DOHH2 (cell line): ENCODE measurements at regions not wholly inside any gene's neighbourhood (a gene's known extent, or its start where the extent isn't known, plus 50 kb on each side); places are given as distances from the start of the nearest gene placed in this dataset.

Experiments
- H3F3A ChIP-seq: fragments of 200-600 bp; sonication (generic), shearing (Covaris generic); 2 replicates; pipeline ENCODE4 v1.6.0; 2016; ENCODE audit warnings: antibody characterized with exemption, mild to moderate bottlenecking; ENCODE audit not compliant: control insufficient read depth, insufficient read depth
- H3K27ac ChIP-seq: fragments of 200-600 bp; sonication (generic); 2 replicates; pipeline ENCODE4 v1.5.1; 2014; ENCODE audit warnings: low read depth, mild to moderate bottlenecking, low read length, moderate library complexity
- H3K27me3 ChIP-seq: fragments of 200-600 bp; sonication (generic); 2 replicates; pipeline ENCODE4 v1.6.1; 2014; ENCODE audit warnings: mild to moderate bottlenecking, low read length, mixed read lengths; ENCODE audit not compliant: control insufficient read depth
- H3K36me3 ChIP-seq: fragments of 200-600 bp; sonication (generic); 2 replicates; pipeline ENCODE4 v1.6.1; 2014; ENCODE audit warnings: mild to moderate bottlenecking, low read length, moderate library complexity, mixed read lengths; ENCODE audit not compliant: control insufficient read depth
- H3K4me1 ChIP-seq: fragments of 200-600 bp; sonication (generic); 2 replicates; pipeline ENCODE4 v1.6.1; 2014; ENCODE audit warnings: mild to moderate bottlenecking, low read length, mixed read lengths; ENCODE audit not compliant: control insufficient read depth
- H3K4me2 ChIP-seq: fragments of 200-600 bp; sonication (generic); 2 replicates; pipeline ENCODE4 v1.6.0; 2014; ENCODE audit warnings: mild to moderate bottlenecking, low read length, moderate library complexity
- H3K4me3 ChIP-seq: fragments of 200-600 bp; sonication (generic); 2 replicates; pipeline ENCODE4 v1.5.1; 2014; ENCODE audit warnings: mild to moderate bottlenecking, low read length, mixed read lengths
- H3K79me2 ChIP-seq: fragments of 200-600 bp; sonication (generic); 2 replicates; pipeline ENCODE4 v1.6.1; 2014; ENCODE audit warnings: mild to moderate bottlenecking, low read length, mixed read lengths; ENCODE audit not compliant: control insufficient read depth
- H3K9me2 ChIP-seq: fragments of 200-600 bp; sonication (generic); replicated peaks from 2 replicates; pipeline ENCODE4 v1.6.1; 2014; ENCODE audit warnings: mild to moderate bottlenecking, low read length, mixed read lengths; ENCODE audit not compliant: control insufficient read depth
- H3K9me3 ChIP-seq: fragments of 200-600 bp; sonication (generic); 2 replicates; pipeline ENCODE4 v1.6.1; 2014; ENCODE audit warnings: antibody characterized with exemption, low read length, mixed read lengths; ENCODE audit not compliant: control insufficient read depth, insufficient read depth
- H4K20me1 ChIP-seq: fragments of 200-600 bp; sonication (generic); 2 replicates; pipeline ENCODE4 v1.6.0; 2014; ENCODE audit warnings: low read depth, mild to moderate bottlenecking, antibody characterized with exemption, low read length, moderate library complexity; ENCODE audit not compliant: control insufficient read depth, insufficient read depth
- CTCF ChIP-seq: fragments of 200-600 bp; sonication (generic); IDR thresholded peaks from one replicate; pipeline ENCODE4 v1.5.1; 2014; ENCODE audit warnings: antibody characterized with exemption, mild to moderate bottlenecking, low read depth, low read length; ENCODE audit not compliant: poor library complexity, severe bottlenecking
- EZH2phosphoT487 ChIP-seq: fragments of 200-600 bp; sonication (generic); IDR thresholded peaks from 2 replicates; pipeline ENCODE4 v1.6.1; 2017; ENCODE audit warnings: borderline replicate concordance, mild to moderate bottlenecking, antibody characterized with exemption, low read length, moderate library complexity, mixed read lengths

- no peaks in the 10 kb centered on the region for H3K9me3 ChIP-seq
- H4K20me1 ChIP-seq: no peaks in the 10 kb centered on the region
- H3K79me2 ChIP-seq: no peaks in the 10 kb centered on the region
- H3F3A ChIP-seq: no peaks in the 10 kb centered on the region
- no peaks in the 10 kb centered on the region for H3K36me3 ChIP-seq
- H3K27ac ChIP-seq: no peak overlapping the region
- no peaks in the 10 kb centered on the region for H3K4me1 ChIP-seq
- H3K27me3 ChIP-seq: no peaks in the 10 kb centered on the region
- no peak overlapping the region for H3K4me2 ChIP-seq
- H3K9me2 ChIP-seq: no peaks in the 10 kb centered on the region
- TF ChIP-seq EZH2phosphoT487 (no peak), CTCF (no peak)
- no peak overlapping the region for H3K4me3 ChIP-seq
These were observed 1126.3 kb upstream of the SORCS1 start for GRCh38 chr10:108290823-108291222.

- Histone ChIP-seq H3K27ac (no peak overlapping the region), H3F3A (no peaks in the 10 kb centered on the region), H3K27me3 (no peaks in the 10 kb centered on the region), H3K4me3 (no peak overlapping the region), H3K79me2 (no peaks in the 10 kb centered on the region), H3K9me2 (no peaks in the 10 kb centered on the region), H4K20me1 (no peaks in the 10 kb centered on the region), H3K4me2 (no peak overlapping the region), H3K9me3 (no peaks in the 10 kb centered on the region; the same call in 1 of the 2 replicates), H3K4me1 (no peaks in the 10 kb centered on the region), H3K36me3 (no peaks in the 10 kb centered on the region)
- no peak for TF ChIP-seq EZH2phosphoT487
- no peak for TF ChIP-seq CTCF
These were observed 1111.6 kb upstream of the SORCS1 start for GRCh38 chr10:108275895-108276685.

GRCh38 chr10:108260383-108260906 lies 1095.9 kb upstream of the SORCS1 start:
- Histone ChIP-seq H3K27ac (no peak overlapping the region), H3K9me2 (no peaks in the 10 kb centered on the region), H4K20me1 (no peaks in the 10 kb centered on the region), H3K4me3 (no peak overlapping the region), H3K79me2 (no peaks in the 10 kb centered on the region), H3K4me1 (no peaks in the 10 kb centered on the region), H3K36me3 (no peaks in the 10 kb centered on the region), H3K9me3 (no peaks in the 10 kb centered on the region), H3K27me3 (no peaks in the 10 kb centered on the region), H3F3A (no peaks in the 10 kb centered on the region), H3K4me2 (no peak overlapping the region)
- TF ChIP-seq EZH2phosphoT487 (no peak), CTCF (no peak)
